Stimulated activated naive B cell treated with anti-CD40 and anti-IgM and Interleukin-4, amounts not matched to agents 10 μg/mL and 1 μg/mL and 100 μg/mL, for 72 hours (primary cell): ENCODE measurements at regions not wholly inside any gene's neighbourhood (a gene's known extent, or its start where the extent isn't known, plus 50 kb on each side); places are given as distances from the start of the nearest gene placed in this dataset.

Experiments
- ATAC-seq, 2 donors: fragments of 150-1000 bp; cut with Tn5 transposase; replicated peaks; 2 replicates each; pipeline ENCODE4 v1.10.0; 2021; ENCODE audit warnings: moderate library complexity in 1 of 2
- DNase-seq: peaks from one replicate; pipeline ENCODE4 v3.0.0; 2021
- H3K27ac Mint-ChIP-seq: one replicate; pipeline ENCODE4 v1.8.0; 2022; ENCODE audit warnings: mild to moderate bottlenecking, mixed read lengths
- H3K27me3 Mint-ChIP-seq, 2 donors: one replicate each; pipeline ENCODE4 v1.8.0; 2022; ENCODE audit warnings: mixed read lengths in 2 of 2
- H3K36me3 Mint-ChIP-seq, 2 donors: one replicate each; pipeline ENCODE4 v1.8.0; 2022; ENCODE audit warnings: mixed read lengths in 2 of 2, mild to moderate bottlenecking in 1 of 2
- H3K4me1 Mint-ChIP-seq, 2 donors: one replicate each; pipeline ENCODE4 v1.8.0; 2022; ENCODE audit warnings: mixed read lengths in 2 of 2, mild to moderate bottlenecking in 1 of 2
- H3K4me3 Mint-ChIP-seq, 2 donors: one replicate each; pipeline ENCODE4 v1.8.0; 2022; ENCODE audit warnings: mild to moderate bottlenecking in 2 of 2, mixed read lengths in 2 of 2, moderate library complexity in 1 of 2
- H3K9me3 Mint-ChIP-seq, 2 donors: one replicate each; pipeline ENCODE4 v1.8.0; 2022; ENCODE audit warnings: mixed read lengths in 2 of 2, mild to moderate bottlenecking in 1 of 2

DNA sequence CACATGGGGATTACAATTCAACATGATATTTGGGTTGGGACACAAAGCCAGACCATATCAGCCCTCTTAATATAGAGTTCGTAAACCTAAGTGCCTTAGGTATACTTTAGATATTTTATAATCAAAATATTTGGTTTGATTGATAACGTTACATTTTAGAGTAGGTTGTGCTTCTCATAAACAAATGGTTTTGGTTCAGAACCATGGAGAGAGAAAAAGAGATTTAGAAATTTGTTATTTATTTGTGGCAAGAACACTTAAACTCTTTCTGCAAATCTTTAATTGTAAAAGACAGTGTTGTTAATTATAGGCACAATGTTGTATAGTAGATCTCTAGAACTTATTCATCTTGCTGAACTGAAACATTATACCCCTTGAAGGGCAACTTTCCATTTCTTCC is 298.8 kb downstream of the TENT4A start:
- ATAC-seq = no peak
- Mint-ChIP-seq H3K27me3 (no peaks in the 10 kb centered on the region), H3K4me1 (no peaks in the 10 kb centered on the region), H3K27ac (no peak overlapping the region), H3K4me3 (no peak overlapping the region), H3K9me3 (peaks cover 1 to 4% of the 10 kb centered on the region in 2 donors), H3K36me3 (no peaks in the 10 kb centered on the region)
- no peak for DNase-seq

DNA sequence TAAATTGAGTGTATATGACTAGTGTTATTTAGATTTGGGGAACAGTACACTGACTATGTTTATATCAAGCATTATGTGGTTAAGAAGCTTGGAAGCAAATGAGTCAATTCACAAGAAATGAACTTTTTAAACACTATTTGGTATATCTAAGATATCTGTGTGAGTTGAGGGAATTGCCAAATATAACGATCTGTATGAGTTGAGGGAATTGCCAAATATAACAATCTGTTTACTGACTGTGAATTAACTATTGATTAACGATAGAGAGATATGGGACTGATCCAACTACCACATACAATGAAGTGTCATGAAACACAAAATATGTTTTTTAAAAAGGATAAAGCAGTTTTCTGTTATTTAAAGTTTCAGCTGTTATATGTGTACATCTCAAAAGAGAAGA is 301.4 kb downstream of the TENT4A start:
- no peak overlapping the region for H3K27ac Mint-ChIP-seq
- H3K27me3 Mint-ChIP-seq = no peaks in the 10 kb centered on the region
- DNase-seq (no peak), ATAC-seq (no peak)
- no peaks in the 10 kb centered on the region for H3K4me1 Mint-ChIP-seq
- H3K4me3 Mint-ChIP-seq = no peak overlapping the region
- peaks cover 0 to 4% of the 10 kb centered on the region in 2 donors for H3K9me3 Mint-ChIP-seq
- H3K36me3 Mint-ChIP-seq = no peaks in the 10 kb centered on the region

DNA sequence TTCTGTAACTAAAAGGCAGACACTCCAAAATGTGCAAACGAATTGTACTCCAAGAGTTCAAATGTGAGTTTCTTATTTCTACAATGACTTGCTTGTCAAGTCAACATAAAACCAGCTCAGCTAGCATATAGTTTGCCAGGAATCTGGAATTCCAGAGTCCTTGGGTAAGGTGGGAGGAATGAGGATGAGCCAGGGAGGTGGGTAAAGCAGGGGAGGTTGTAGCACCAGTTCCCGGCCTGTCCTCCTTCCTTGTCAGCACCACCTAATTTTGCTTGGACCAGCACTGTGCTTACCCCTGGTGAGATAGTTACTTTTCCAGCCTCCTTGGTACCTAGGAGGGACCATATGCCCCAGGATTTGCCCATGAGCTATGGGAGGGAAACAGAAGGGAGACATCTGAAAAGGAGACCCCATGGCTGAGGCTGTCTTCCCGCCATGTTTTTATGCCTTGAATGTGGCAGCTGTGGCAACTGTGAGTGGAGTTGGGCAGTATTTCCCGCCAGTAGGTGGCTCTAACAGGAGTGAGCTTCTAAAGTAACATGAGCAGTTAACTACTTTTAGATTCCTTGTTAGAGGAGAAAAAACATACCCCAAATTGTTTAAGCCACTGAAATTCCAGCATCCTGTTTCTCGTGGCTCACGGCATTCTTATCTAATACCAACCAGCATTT is 302.5 kb downstream of the TENT4A start:
- H3K36me3 Mint-ChIP-seq = no peaks in the 10 kb centered on the region
- no peak for DNase-seq

DNA sequence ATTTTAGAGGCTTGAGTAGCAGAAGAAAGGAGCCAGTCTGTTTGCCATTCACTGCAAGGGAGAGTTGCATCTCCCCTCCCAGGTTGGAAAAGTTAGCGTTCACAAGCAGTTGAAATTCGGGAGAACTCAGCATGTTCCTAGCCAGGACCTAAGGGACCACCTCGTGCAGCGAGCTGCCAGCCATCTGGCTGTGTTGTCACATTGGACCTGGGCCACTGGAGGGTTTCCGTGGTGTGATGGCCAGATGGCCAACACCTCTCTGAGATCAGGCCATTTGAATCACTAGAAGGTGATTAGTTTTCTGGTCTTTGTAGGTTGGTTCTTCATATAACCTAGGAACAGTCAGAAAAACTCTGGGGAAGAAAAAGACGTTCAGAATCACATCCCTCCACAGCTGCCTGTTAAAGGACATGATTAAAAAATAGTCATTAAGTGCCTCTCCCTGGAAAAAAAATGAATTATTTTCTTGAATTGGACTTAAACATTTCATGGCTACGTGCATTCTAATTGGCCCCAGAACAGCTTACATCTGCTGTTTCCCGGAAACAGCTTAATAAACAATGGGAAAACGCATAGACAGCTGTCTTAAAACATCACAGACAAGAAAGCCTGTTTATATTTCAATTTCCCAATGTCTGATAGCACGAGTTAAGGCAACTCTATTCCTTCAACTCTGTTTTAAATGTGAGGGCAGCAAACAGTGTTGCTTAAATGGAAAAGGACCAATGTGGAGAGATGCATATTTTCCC is 303.9 kb downstream of the TENT4A start:
- DNase-seq (no peak), ATAC-seq (no peak)
- peaks cover 13 to 15% of the 10 kb centered on the region in 2 donors for H3K9me3 Mint-ChIP-seq
- H3K36me3 Mint-ChIP-seq = no peaks in the 10 kb centered on the region
- H3K27me3 Mint-ChIP-seq = no peaks in the 10 kb centered on the region
- H3K27ac Mint-ChIP-seq = no peak overlapping the region
- no peaks in the 10 kb centered on the region for H3K4me1 Mint-ChIP-seq
- H3K4me3 Mint-ChIP-seq = no peak overlapping the region

More for the DNA sequence above, 302.5 kb downstream of the TENT4A start:
- no peak overlapping the region for H3K27ac Mint-ChIP-seq
- no peak for ATAC-seq
- peaks cover 4 to 8% of the 10 kb centered on the region in 2 donors for H3K9me3 Mint-ChIP-seq
- no peak overlapping the region for H3K4me3 Mint-ChIP-seq
- H3K4me1 Mint-ChIP-seq = no peaks in the 10 kb centered on the region
- H3K27me3 Mint-ChIP-seq = no peaks in the 10 kb centered on the region

DNA sequence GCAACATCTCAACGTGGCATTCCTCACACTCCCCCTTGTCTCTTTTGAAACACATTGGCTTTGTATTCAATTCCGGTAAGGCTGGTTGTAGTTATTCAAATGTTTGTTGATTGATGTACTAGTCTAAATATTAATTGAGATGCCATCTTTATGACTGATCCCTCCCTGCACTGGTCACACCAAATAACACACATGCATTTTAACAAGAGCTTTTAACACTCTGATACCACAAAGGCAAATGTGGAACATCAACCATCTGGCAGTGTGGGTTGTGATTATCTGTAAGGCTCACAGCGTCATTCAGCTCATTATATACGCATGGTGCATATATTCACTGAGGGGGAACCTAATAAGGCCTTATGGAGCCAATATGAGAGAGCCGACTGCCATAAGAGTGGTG is 305.0 kb downstream of the TENT4A start:
- Mint-ChIP-seq H3K36me3 (no peaks in the 10 kb centered on the region), H3K27me3 (no peaks in the 10 kb centered on the region)

DNA sequence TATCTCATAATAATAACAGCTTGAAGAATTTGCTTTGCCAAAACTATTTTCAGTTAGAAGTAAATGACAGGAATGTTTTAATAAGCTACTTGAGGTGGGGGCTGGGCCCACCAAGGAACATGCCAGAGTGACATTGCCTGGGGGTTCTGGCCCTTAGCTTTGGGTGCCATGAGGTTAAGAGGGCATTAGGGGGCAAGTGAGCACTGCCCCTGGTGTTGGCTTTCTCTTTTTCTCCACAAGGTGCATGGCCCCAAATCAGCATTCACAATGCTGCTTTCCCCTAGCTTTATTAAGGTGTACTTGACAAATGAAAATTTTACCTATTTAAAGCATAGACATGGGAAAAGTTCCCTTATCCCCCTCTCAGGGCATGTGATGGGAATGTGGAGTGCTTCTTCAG is 305.4 kb downstream of the TENT4A start:
- ATAC-seq (no peak), DNase-seq (no peak)
- no peak overlapping the region for H3K27ac Mint-ChIP-seq
- peaks cover 22 to 26% of the 10 kb centered on the region in 2 donors for H3K9me3 Mint-ChIP-seq
- H3K4me3 Mint-ChIP-seq = no peak overlapping the region
- no peaks in the 10 kb centered on the region for H3K4me1 Mint-ChIP-seq
- no peaks in the 10 kb centered on the region for H3K36me3 Mint-ChIP-seq
- H3K27me3 Mint-ChIP-seq = no peaks in the 10 kb centered on the region

More for the DNA sequence above, 305.0 kb downstream of the TENT4A start:
- no peak overlapping the region for H3K4me3 Mint-ChIP-seq
- H3K27ac Mint-ChIP-seq = no peak overlapping the region
- no peak for ATAC-seq
- peaks cover 20 to 23% of the 10 kb centered on the region in 2 donors for H3K9me3 Mint-ChIP-seq
- no peak for DNase-seq
- no peaks in the 10 kb centered on the region for H3K4me1 Mint-ChIP-seq

DNA sequence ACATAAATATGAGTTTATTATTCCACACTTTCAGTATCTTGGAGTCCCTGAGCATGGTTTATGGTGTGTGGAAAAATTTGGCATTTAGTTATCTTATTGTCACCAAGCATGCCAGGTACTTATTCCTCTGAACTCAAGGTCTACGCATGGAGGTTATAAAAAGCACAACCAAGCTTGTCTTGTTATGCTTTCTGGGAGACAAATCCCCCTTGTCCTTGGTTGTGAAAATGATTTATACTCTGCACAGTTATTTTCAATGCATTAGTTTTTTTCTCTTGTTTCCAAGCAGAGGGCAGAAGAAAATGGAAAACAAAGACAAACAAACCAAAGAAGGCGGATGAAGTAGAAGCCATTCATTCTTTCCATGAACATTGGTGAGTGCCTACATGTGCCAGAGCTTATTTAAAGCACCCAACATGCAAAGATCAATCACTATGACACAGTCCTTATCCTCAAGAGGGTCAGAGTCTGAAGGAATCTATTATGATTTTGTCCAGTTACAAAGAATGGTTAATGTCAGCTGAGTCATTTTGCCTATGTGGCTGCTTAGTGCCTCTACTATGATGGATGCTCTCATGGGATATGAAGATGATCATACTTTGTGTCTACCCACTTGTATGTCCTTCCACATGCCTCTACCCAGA is 323.1 kb downstream of the TENT4A start:
- H3K4me3 Mint-ChIP-seq = no peak overlapping the region
- H3K36me3 Mint-ChIP-seq = no peaks in the 10 kb centered on the region
- H3K27ac Mint-ChIP-seq = no peak overlapping the region
- DNase-seq (no peak), ATAC-seq (no peak)
- no peaks in the 10 kb centered on the region for H3K4me1 Mint-ChIP-seq
- no peaks in the 10 kb centered on the region for H3K27me3 Mint-ChIP-seq
- H3K9me3 Mint-ChIP-seq = peaks cover 0 to 3% of the 10 kb centered on the region in 2 donors

DNA sequence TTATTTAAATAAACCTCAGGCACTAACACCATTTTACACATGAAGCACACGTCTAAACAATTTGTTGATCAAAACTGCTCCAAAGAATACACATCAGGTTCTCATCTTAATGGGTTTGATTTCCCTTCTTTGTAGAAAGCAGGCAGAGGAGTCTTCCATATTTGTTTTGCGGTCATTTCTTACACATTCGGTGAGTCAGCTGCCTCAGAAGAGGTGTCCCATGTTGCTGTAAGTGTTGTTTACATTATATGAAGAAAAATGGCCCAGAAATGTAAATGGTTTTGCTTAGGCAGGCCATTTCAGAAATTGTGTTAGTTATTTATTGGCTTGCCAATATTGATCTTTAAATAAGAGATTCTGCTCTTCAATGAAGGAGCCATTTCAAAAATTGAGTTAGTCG is 325.8 kb downstream of the TENT4A start:
- peaks cover 0 to 2% of the 10 kb centered on the region in 2 donors for H3K9me3 Mint-ChIP-seq
- no peak for ATAC-seq
- no peak for DNase-seq
- no peaks in the 10 kb centered on the region for H3K27me3 Mint-ChIP-seq
- H3K36me3 Mint-ChIP-seq = no peaks in the 10 kb centered on the region
- H3K4me1 Mint-ChIP-seq = no peaks in the 10 kb centered on the region
- no peak overlapping the region for H3K27ac Mint-ChIP-seq
- no peak overlapping the region for H3K4me3 Mint-ChIP-seq

DNA sequence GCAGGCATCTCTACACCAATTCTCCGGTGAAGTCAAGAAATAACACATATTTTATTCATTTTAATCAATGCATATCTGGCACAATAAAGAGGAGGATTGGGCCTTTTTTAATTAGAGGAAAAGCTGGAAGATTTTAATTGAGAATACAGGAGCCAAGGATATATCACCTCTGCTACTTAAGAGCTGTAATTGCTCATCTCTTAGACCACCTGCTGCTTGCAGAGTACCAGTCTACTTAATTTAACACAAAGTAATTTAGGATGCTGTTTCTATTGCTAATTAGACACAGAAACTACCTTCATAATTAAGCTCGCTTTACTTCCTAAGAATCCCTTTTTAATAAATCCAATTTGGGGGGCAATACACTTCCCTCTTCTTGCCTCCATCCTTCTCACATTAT is 326.9 kb downstream of the TENT4A start:
- Mint-ChIP-seq H3K27ac (no peak overlapping the region), H3K4me3 (no peak overlapping the region), H3K9me3 (no peaks in the 10 kb centered on the region), H3K4me1 (no peaks in the 10 kb centered on the region), H3K27me3 (no peaks in the 10 kb centered on the region), H3K36me3 (no peaks in the 10 kb centered on the region)
- DNase-seq (no peak), ATAC-seq (no peak)

DNA sequence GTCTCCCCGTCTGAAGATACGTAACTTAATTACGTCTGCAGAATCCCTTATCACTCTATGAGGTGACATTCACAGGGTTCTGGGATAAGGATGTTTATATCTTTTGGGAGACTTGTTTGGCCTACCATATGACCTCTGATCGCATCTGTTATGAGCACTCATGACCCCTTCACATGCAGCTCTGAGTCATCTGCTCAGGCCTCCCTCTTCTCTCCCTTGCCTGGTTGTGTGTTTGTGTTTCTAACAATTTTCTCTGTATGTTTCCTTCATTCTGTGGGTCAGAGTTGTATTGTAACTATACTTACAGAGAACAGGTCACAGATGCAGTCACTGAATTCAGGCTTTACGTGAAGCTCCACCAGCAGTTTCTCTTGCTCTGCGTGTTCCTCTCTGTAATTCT is 330.6 kb downstream of the TENT4A start:
- Mint-ChIP-seq H3K27ac (no peak overlapping the region), H3K36me3 (no peaks in the 10 kb centered on the region), H3K27me3 (no peaks in the 10 kb centered on the region), H3K4me1 (no peaks in the 10 kb centered on the region), H3K4me3 (no peak overlapping the region), H3K9me3 (no peaks in the 10 kb centered on the region)
- ATAC-seq (no peak), DNase-seq (no peak)

DNA sequence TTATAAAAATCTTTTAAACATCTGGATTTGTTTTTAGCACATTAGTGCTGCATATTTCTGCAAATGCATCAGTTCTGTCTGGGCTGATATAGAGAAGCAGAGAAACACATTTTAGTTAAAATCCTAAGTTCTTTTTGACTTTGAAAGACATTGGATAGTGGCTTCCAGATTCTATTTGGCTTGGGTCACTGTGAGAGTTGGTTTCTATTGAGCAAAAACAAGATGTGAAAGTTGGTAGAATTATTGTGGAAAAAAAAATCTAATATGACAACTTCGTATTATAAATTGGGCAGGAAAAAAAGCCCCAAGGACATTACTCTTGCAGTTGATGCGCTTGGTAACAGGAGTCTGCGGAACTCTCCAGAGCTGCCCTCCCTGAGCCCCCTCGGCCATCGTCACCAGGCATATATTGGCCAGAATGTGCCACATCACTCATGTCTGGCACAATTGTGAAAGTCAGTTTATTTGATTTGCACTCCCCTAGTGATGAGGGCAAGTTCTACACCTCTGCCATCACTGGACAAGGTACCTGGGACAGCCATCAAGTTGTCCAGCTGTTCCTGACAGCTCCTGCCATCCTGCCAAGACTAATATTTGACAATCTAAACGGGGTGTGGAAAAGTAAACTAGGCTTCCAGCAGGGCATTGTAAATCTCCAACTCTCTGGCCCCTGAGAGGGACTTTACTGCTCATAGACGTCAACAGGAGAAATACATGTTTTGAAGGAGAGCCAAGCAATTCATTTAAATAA is 334.5 kb downstream of the TENT4A start:
- no peaks in the 10 kb centered on the region for H3K27me3 Mint-ChIP-seq
- no peak overlapping the region for H3K27ac Mint-ChIP-seq
- no peaks in the 10 kb centered on the region for H3K9me3 Mint-ChIP-seq
- no peak for ATAC-seq
- H3K4me3 Mint-ChIP-seq = no peak overlapping the region
- H3K36me3 Mint-ChIP-seq = no peaks in the 10 kb centered on the region
- no peaks in the 10 kb centered on the region for H3K4me1 Mint-ChIP-seq
- no peak for DNase-seq

DNA sequence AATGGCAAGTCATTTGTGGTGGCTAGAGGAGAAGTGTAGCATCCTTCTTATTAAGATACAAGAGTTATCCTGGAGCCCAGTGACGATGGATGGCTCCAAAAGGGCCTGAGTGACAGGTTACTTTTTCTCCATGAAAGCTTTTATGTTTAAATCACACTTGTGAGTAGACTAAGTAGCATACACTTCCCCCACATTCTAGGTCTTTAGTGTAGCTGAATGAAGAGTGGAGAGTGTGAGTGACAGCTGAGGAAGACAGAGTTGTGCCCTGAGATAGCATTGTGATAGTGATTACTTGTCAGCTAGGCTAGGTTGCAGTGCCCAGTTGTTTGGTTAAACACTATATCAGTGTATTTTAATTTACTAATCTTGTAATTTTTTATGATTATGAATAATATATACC is 337.8 kb downstream of the TENT4A start:
- no peaks in the 10 kb centered on the region for H3K4me1 Mint-ChIP-seq
- no peak for DNase-seq
- H3K27ac Mint-ChIP-seq = no peak overlapping the region
- no peak overlapping the region for H3K4me3 Mint-ChIP-seq
- H3K27me3 Mint-ChIP-seq = no peaks in the 10 kb centered on the region
- no peaks in the 10 kb centered on the region for H3K9me3 Mint-ChIP-seq
- H3K36me3 Mint-ChIP-seq = no peaks in the 10 kb centered on the region
- ATAC-seq = no peak

DNA sequence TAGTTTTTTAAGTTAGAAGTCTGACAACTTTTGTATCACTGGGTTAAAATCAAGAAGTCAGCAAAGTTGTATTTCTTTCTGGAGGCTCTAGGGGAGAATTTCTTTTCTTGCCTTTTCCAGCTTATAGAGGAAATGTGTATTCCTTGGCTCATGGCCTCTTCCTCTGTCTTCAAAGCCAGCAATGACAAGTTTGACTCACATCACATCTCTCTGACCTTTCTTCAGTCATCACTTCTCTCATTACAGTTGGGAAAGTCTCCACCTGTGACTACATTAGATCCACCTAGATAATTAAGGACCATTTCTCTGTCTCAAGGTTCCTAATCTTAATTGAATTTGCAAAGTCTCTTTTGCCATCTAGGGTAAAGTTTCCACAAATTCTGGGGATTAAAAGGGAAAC is 339.9 kb downstream of the TENT4A start:
- H3K4me3 Mint-ChIP-seq = no peak overlapping the region
- DNase-seq (no peak), ATAC-seq (no peak)
- no peaks in the 10 kb centered on the region for H3K36me3 Mint-ChIP-seq
- H3K4me1 Mint-ChIP-seq = no peaks in the 10 kb centered on the region
- H3K9me3 Mint-ChIP-seq = no peaks in the 10 kb centered on the region
- no peak overlapping the region for H3K27ac Mint-ChIP-seq
- no peaks in the 10 kb centered on the region for H3K27me3 Mint-ChIP-seq

DNA sequence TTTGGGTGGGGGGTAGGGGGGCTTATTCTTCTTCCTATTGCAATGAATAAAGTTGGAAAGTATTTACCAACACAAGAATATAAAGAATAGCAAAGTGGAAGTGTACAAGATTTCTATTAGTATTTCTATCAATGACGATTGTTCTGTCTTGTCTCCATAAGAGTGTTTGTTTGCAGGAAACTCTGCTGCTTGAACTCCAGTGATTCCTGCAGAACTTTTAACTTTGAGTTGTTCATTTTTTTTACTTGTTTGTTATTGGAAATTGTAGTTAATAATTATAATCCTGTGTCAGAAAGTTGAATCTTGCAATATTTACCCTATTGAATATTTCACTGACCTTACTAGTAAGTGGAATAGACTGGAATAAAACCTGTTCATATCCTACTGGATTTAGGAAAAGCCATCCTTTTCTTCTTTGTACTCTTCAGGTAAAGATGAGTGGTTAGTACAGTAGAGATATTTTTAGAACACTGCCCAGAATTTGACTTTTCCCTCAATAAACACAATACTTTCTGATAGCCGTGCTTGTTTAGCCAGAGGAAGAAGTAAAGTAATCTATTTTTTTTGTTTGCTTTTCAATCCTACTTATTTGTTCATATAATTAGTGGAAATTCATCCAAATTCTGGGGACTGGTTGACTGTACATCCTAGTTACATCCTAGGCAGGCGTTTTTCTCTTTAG is 340.4 kb downstream of the TENT4A start:
- no peaks in the 10 kb centered on the region for H3K27me3 Mint-ChIP-seq
- no peaks in the 10 kb centered on the region for H3K9me3 Mint-ChIP-seq
- no peak overlapping the region for H3K4me3 Mint-ChIP-seq
- H3K4me1 Mint-ChIP-seq = no peaks in the 10 kb centered on the region
- H3K36me3 Mint-ChIP-seq = no peaks in the 10 kb centered on the region
- ATAC-seq (no peak), DNase-seq (no peak)
- no peak overlapping the region for H3K27ac Mint-ChIP-seq
